GM12872 (cell line): ENCODE measurements at regions not wholly inside any gene's neighbourhood (a gene's known extent, or its start where the extent isn't known, plus 50 kb on each side); places are given as distances from the start of the nearest gene placed in this dataset.

ENCODE experiments used
- TF ChIP-seq, protein P1 (sequence below): IDR thresholded peaks from 3 replicates; pipeline ENCODE4 v1.5.1; 2011; ENCODE audit warnings: low read depth, mild to moderate bottlenecking, low read length, moderate library complexity; ENCODE audit not compliant: insufficient read depth

DNA sequence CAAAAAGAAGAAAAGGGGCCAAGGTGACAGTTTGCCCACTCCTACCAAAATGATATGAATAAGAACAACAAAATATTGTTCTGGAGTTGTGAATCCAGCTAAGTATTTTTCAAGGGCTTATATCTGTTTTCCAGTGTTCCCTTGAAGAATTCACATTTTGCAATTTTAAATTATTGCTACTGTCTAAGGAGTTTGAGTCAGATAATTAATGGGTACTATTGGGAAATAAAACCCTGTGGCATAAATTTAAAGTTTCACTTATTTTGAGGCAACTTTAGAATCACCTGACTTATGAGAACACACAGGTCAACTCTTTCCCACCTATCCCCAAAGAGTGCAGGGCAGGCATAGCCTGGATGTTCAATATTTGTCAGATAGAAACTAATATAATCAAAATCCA is 188.0 kb upstream of the GHR start:
- TF ChIP-seq, protein P1, sequence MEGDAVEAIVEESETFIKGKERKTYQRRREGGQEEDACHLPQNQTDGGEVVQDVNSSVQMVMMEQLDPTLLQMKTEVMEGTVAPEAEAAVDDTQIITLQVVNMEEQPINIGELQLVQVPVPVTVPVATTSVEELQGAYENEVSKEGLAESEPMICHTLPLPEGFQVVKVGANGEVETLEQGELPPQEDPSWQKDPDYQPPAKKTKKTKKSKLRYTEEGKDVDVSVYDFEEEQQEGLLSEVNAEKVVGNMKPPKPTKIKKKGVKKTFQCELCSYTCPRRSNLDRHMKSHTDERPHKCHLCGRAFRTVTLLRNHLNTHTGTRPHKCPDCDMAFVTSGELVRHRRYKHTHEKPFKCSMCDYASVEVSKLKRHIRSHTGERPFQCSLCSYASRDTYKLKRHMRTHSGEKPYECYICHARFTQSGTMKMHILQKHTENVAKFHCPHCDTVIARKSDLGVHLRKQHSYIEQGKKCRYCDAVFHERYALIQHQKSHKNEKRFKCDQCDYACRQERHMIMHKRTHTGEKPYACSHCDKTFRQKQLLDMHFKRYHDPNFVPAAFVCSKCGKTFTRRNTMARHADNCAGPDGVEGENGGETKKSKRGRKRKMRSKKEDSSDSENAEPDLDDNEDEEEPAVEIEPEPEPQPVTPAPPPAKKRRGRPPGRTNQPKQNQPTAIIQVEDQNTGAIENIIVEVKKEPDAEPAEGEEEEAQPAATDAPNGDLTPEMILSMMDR = no peak

DNA sequence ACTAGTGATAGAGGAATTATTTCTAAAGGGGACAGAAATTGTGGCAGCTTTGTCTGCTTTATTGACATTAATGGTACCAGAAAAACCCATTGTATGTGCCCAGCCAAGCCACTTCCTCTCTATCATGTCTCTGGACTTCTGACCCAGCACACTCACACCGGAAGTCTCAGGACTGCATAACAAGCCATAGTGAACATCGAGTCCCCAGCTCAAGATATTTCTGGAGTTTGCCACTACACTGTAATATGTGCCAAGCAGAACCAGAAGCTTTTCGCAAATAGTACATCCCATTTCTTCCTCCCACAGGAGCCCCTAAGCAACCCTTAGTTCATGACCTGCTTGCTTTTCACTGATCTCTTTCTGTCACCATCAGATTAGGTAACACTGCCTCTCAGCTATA is 187.4 kb upstream of the GHR start:
- TF ChIP-seq, protein P1 = no peak

DNA sequence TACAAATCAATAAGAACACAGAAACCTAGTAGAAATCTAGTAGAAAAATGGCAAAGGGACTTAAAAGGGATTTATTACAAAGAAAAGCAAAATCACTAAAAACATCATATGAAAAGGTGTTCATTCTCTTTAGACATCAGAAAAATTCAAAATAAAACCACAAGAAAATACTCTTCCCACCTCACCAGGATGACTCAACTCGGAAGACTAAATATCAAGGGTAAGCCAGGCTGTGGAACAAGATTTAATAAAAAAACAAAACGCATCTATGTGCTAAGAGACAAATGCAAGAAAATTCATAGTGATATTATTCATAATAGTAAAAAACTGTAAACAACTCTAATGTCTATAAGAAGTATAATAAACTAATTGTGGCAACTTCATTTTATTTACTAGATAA is 181.6 kb upstream of the GHR start:
- TF ChIP-seq, protein P1 = no peak

DNA sequence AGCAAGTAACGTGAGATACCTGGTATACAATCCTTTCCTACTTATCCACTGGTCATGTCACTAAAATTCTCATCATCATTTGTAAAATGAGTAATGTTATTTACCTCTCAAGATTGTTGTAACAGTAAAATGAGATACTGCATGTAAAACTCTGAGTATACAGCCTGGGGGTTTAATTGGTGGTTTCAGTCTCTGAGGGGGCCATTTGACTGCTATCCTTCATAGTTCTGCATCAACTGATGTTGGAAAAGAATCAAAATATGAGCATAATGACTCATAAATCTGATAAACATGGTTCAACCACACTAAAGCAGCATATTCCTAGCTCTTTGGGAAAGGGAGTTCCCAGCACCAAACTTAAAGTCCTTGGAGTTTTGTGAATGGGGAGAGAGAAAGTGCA is 181.0 kb upstream of the GHR start:
- TF ChIP-seq, protein P1 = no peak

DNA sequence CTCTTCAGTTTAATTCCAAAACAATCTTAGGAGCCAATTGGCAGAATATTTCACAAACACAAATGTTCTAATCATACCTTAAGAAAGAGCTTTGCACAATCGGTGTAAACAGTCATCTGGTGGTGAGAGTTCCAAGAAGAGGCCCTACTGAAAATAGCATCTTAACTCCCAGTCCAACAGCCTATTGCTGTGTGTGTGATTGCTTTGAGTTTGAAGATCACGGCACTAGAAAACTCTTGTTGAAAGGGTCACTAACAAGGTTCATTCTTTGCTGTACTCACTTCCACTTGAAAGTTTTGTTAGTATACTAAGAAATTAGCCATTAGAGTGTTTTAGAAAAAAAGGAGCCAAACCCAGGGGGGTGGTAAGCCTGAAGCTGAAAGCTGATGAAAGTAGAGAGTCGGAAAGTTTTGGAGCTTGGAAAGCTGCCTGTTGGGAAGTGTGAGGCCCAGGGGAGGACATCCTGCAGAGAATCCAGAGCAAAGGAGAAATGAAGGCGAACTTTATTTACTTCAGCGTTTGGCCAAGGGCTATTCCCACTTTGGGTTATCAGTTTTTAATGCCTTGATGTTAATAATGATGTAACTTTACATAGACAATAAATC is 180.3 kb upstream of the GHR start:
- TF ChIP-seq, protein P1 = no peak

DNA sequence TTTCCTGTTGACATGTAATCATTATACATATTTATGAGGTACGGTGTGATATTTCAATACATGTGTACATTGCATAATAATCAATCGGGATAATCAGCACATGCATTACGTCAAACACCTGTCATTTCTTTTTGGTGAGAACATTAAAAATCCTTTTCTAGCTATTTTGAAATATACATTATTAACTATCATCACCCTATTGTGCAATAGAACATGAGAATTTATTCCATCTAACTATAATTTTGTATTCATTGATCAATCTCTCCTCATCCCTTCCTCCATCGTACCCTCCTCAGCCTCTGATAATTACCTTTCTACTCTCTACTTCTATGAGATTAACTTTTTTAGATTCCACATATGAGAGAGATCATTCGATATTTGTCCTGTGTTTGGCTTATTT is 170.9 kb upstream of the GHR start:
- TF ChIP-seq, protein P1 = no peak

DNA sequence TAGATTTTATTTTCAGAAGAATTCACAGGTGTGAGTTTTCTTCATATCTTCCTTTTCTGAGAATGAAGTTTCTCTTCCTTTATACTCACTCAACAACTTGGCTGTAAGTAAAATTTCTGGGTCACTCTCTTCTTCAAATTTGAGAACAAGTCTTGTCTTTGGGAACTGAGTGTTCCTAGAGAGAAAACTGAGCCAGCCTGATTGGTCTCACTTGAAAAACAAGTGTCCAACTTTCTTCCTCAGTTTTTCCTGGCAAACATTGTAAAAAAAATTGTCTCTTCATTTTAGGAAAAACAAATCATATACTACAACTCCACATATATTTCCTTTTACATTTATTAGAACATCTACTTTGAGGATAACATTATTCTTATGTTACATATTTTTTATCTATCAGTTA is 156.1 kb upstream of the GHR start:
- TF ChIP-seq, protein P1 = no peak
